ENCODE measurements at regions not wholly inside any gene's neighbourhood (a gene's known extent, or its start where the extent isn't known, plus 50 kb on each side); places are given as distances from the start of the nearest gene placed in this dataset.

- TF ChIP-seq CTCF (conservative IDR thresholded peaks at IDR 0.05 in 1 of 2, IDR thresholded peaks at IDR 0.05 in 1 of 2; ENCODE audit: low read depth in 1 of 2, low read length in 2 of 2) (no peak), EZH2 (IDR thresholded peaks at IDR 0.05; ENCODE audit: low read length, missing control alignments) (no peak)
These were observed 226.4 kb downstream of the C1orf94 start for GRCh38 chr1:34403156-34403555.
